GM19438 (cell line): ENCODE measurements at regions not wholly inside any gene's neighbourhood (a gene's known extent, or its start where the extent isn't known, plus 50 kb on each side); places are given as distances from the start of the nearest gene placed in this dataset.
"Not testable (repeated sequence)": the region's sequence is repeated elsewhere in the genome, so short reads cannot be mapped to it uniquely, and the experiment has no call there.

Source experiments
- ATAC-seq: cut with Tn5 transposase; IDR thresholded peaks from one replicate; pipeline ENCODE4 v1.9.1; 2021; ENCODE audit warnings: low read depth; ENCODE audit not compliant: unreplicated experiment

- no peak for ATAC-seq
These were observed 110.6 kb upstream of the ZNF746 start for GRCh38 chr7:149608168-149608567.

- no peak for ATAC-seq
These were observed 110.1 kb upstream of the ZNF746 start for GRCh38 chr7:149607683-149608082.

- no peak for ATAC-seq
These were observed 109.2 kb upstream of the ZNF746 start for GRCh38 chr7:149606826-149607225.

GRCh38 chr7:149605696-149606095 is 108.1 kb upstream of the ZNF746 start:
- ATAC-seq: no peak

- no peak for ATAC-seq
These were observed 106.9 kb upstream of the ZNF746 start for GRCh38 chr7:149604521-149604920.

GRCh38 chr7:149600669-149601330 is 103.2 kb upstream of the ZNF746 start:
- ATAC-seq: peak; percentile 97

GRCh38 chr7:149599636-149600206 is 102.1 kb upstream of the ZNF746 start:
- no peak for ATAC-seq

- ATAC-seq: no peak
These were observed 101.2 kb upstream of the ZNF746 start for GRCh38 chr7:149598721-149599308.

GRCh38 chr7:149597789-149598188 is 100.2 kb upstream of the ZNF746 start:
- ATAC-seq: not testable (repeated sequence)

- ATAC-seq: no peak
These were observed 97.9 kb upstream of the ZNF746 start for GRCh38 chr7:149595541-149595940.

GRCh38 chr7:149595078-149595477 is 97.5 kb upstream of the ZNF746 start:
- no peak for ATAC-seq

- no peak for ATAC-seq
These were observed 91.3 kb upstream of the ZNF746 start for GRCh38 chr7:149588930-149589329.

GRCh38 chr7:149586646-149587645 is 89.3 kb upstream of the ZNF746 start:
- ATAC-seq: no peak

GRCh38 chr7:149584530-149584929 is 86.9 kb upstream of the ZNF746 start:
- ATAC-seq: no peak

- no peak for ATAC-seq
These were observed 86.4 kb upstream of the ZNF746 start for GRCh38 chr7:149584009-149584408.

GRCh38 chr7:149580328-149580727 is 82.7 kb upstream of the ZNF746 start:
- ATAC-seq: no peak

GRCh38 chr7:149579365-149579764 is 81.8 kb upstream of the ZNF746 start:
- not testable (repeated sequence) for ATAC-seq

GRCh38 chr7:149574428-149574827 is 76.8 kb upstream of the ZNF746 start:
- ATAC-seq: not testable (repeated sequence)

GRCh38 chr7:149573519-149573918 is 75.9 kb upstream of the ZNF746 start:
- ATAC-seq: no peak

GRCh38 chr7:149572920-149573319 is 75.3 kb upstream of the ZNF746 start:
- ATAC-seq: not testable (repeated sequence)

- ATAC-seq: no peak
These were observed 73.2 kb upstream of the ZNF746 start for GRCh38 chr7:149570784-149571183.
